Endothelial cell of umbilical vein (primary cell): ENCODE measurements at regions not wholly inside any gene's neighbourhood (a gene's known extent, or its start where the extent isn't known, plus 50 kb on each side); places are given as distances from the start of the nearest gene placed in this dataset.

ENCODE experiments used
- BruUV-seq: library from RNA; stranded (reverse); fragments of 400-500 nt; replicated peaks from 2 replicates; lab custom pipeline; 2021; lab: Mats Ljungman, UMichigan
- CTCF ChIA-PET: fragments of 300-600, 350-600 bp; sonication (Branson Sonifier 250); formaldehyde crosslinking; loops from one replicate; lab custom pipeline; 2021; ENCODE audit warnings: antibody characterized with exemption, inconsistent platforms; lab: Charles Lee
- POLR2A ChIA-PET: fragments of 300-600, 350-600 bp; sonication (Branson Sonifier 250); formaldehyde crosslinking; loops from one replicate; lab custom pipeline; 2021; ENCODE audit warnings: antibody characterized with exemption, inconsistent platforms; lab: Charles Lee
- DNase-seq: peaks from one replicate; pipeline ENCODE4 v3.0.0-alpha.2; 2011; ENCODE audit warnings: low read depth, low spot score
- FAIRE-seq: peaks from 2 replicates; lab custom pipeline; 2011; peaks lifted over from hg19 to GRCh38; lab: Jason Lieb, UNC
- H2AFZ ChIP-seq: 2 replicates; pipeline ENCODE4 v1.6.0; 2012; ENCODE audit warnings: low read depth, low read length, control low read depth, inconsistent platforms
- H3K27ac ChIP-seq: 2 replicates; pipeline ENCODE4 v1.5.1; 2011; ENCODE audit warnings: low read depth, mild to moderate bottlenecking, control low read depth, low read length, moderate library complexity; ENCODE audit not compliant: insufficient read depth
- H3K27me3 ChIP-seq, 2 experiments: 2 replicates each; pipeline versions ENCODE4 v1.6.0 to v1.6.1; 2011; ENCODE audit warnings: low read length in 2 of 2, mixed read lengths in 1 of 2; ENCODE audit not compliant: control insufficient read depth in 2 of 2, insufficient read depth in 2 of 2
- H3K36me3 ChIP-seq, 2 experiments: 2 replicates in 1 of 2; 3 replicates in 1 of 2; pipeline ENCODE4 v1.5.1; 2011; ENCODE audit warnings: low read length in 2 of 2, mild to moderate bottlenecking in 1 of 2, moderate library complexity in 1 of 2; ENCODE audit not compliant: control insufficient read depth in 2 of 2, insufficient read depth in 2 of 2; ENCODE audit errors: extremely low read depth in 1 of 2
- H3K4me1 ChIP-seq: 3 replicates; pipeline ENCODE4 v1.5.1; 2011; ENCODE audit warnings: mild to moderate bottlenecking, low read length; ENCODE audit not compliant: control insufficient read depth, insufficient read depth; ENCODE audit errors: extremely low read depth
- H3K4me2 ChIP-seq: 2 replicates; pipeline ENCODE4 v1.6.1; 2011; ENCODE audit warnings: low read length, control low read depth, mixed read lengths; ENCODE audit not compliant: insufficient read depth
- H3K4me3 ChIP-seq, 3 experiments: fragments of 200-600 bp in 1 of 3; sonication (generic), shearing (Covaris generic) in 1 of 3; replicated peaks in 1 of 3; 2 replicates each; pipeline ENCODE4 v1.5.1; 2011 to 2016; ENCODE audit warnings: control low read depth in 3 of 3, low read length in 3 of 3, mild to moderate bottlenecking in 2 of 3, inconsistent platforms in 1 of 3, low read depth in 1 of 3, moderate library complexity in 1 of 3; ENCODE audit not compliant: insufficient read depth in 1 of 3
- H3K79me2 ChIP-seq: 2 replicates; pipeline ENCODE4 v1.6.0; 2012; ENCODE audit warnings: low read length, inconsistent platforms; ENCODE audit not compliant: control insufficient read depth, insufficient read depth
- H3K9ac ChIP-seq: replicated peaks from 2 replicates; pipeline ENCODE3; 2011; ENCODE audit warnings: low read length, control low read depth; ENCODE audit not compliant: insufficient read depth; ENCODE audit errors: extremely low read depth
- H3K9me1 ChIP-seq: replicated peaks from 3 replicates; pipeline ENCODE4 v1.6.0; 2011; ENCODE audit warnings: mild to moderate bottlenecking, low read length; ENCODE audit not compliant: control insufficient read depth, insufficient read depth; ENCODE audit errors: extremely low read depth
- H3K9me3 ChIP-seq: replicated peaks from 2 replicates; pipeline ENCODE4 v1.5.1; 2012; ENCODE audit warnings: low read length, inconsistent platforms; ENCODE audit not compliant: control insufficient read depth, insufficient read depth
- H4K20me1 ChIP-seq: replicated peaks from 2 replicates; pipeline ENCODE3; 2011; ENCODE audit warnings: mild to moderate bottlenecking, low read length; ENCODE audit not compliant: control insufficient read depth, insufficient read depth; ENCODE audit errors: extremely low read depth
- CTCF ChIP-seq, 2 donors: IDR thresholded peaks; 1 replicate in 1 of 2; 2 replicates in 1 of 2; pipeline ENCODE4 v1.5.1; 2011; ENCODE audit warnings: low read length in 2 of 2, mild to moderate bottlenecking in 2 of 2, moderate library complexity in 2 of 2, control low read depth in 1 of 2, inconsistent platforms in 1 of 2, low read depth in 1 of 2; ENCODE audit not compliant: insufficient read depth in 1 of 2; ENCODE audit errors: extremely low read depth in 1 of 2
- EZH2 ChIP-seq: IDR thresholded peaks from 2 replicates; pipeline ENCODE4 v1.6.1; 2012; ENCODE audit warnings: borderline replicate concordance, low read depth, mild to moderate bottlenecking, moderate library complexity, low read length, inconsistent platforms; ENCODE audit not compliant: severe bottlenecking
- FOS ChIP-seq: IDR thresholded peaks from 2 replicates; pipeline ENCODE4 v1.6.1; 2011; ENCODE audit warnings: mild to moderate bottlenecking, low read length, moderate library complexity, borderline replicate concordance; ENCODE audit not compliant: insufficient read depth
- GATA2 ChIP-seq: IDR thresholded peaks from 2 replicates; pipeline ENCODE4 v1.7.0; 2011; ENCODE audit warnings: low read depth, mild to moderate bottlenecking, moderate library complexity, mixed read lengths, low read length; ENCODE audit not compliant: insufficient read length, insufficient read depth
- JUN ChIP-seq: IDR thresholded peaks from 2 replicates; pipeline ENCODE4 v1.6.1; 2011; ENCODE audit warnings: borderline replicate concordance, low read depth; ENCODE audit not compliant: insufficient read length, insufficient read depth
- MAX ChIP-seq: IDR thresholded peaks from 2 replicates; pipeline ENCODE4 v1.6.1; 2011; ENCODE audit not compliant: insufficient read depth, insufficient read length
- MYC ChIP-seq: IDR thresholded peaks from one replicate; pipeline ENCODE4 v1.6.1; 2011; ENCODE audit warnings: mild to moderate bottlenecking, low read depth, low read length
- POLR2A ChIP-seq: IDR thresholded peaks from 2 replicates; pipeline ENCODE4 v1.6.1; 2012; ENCODE audit warnings: low read depth, mild to moderate bottlenecking, control low read depth, low read length
- POLR2AphosphoS5 ChIP-seq: IDR thresholded peaks from 2 replicates; pipeline ENCODE4 v1.6.1; 2012; ENCODE audit warnings: low read depth, mild to moderate bottlenecking, control low read depth, low read length, moderate library complexity; ENCODE audit not compliant: insufficient read depth
- dilution Hi-C: fragments of 300-500 bp; cut with MboI; formaldehyde crosslinking; loops from one replicate; pipeline ENCODE4 v1.15.0; 2019; ENCODE audit warnings: low sequenced_read_pairs; ENCODE audit not compliant: extremely low pct_ligation_motif_present
- intact Hi-C: fragments of 100-400 bp; cut with micrococcal nuclease; formaldehyde crosslinking; loops from one replicate; pipeline ENCODE4 v1.10.0; 2022

GRCh38 chr5:56359809-56360685 lies 126.9 kb upstream of the ANKRD55 start:
- no peak overlapping the region for H3K4me3 ChIP-seq
- intact Hi-C loops (no loop called here), dilution Hi-C loops (no loop called here)
- no peak overlapping the region for H2AFZ ChIP-seq
- H3K36me3 ChIP-seq, result no peaks in the 10 kb centered on the region
- POLR2A ChIA-PET, result no interaction called here
- H3K9me3 ChIP-seq, result no peaks in the 10 kb centered on the region
- FAIRE-seq (no peak), DNase-seq (no peak)
- no peak for TF ChIP-seq MYC
- no peak for TF ChIP-seq POLR2A
- TF ChIP-seq JUN, result no peak
- TF ChIP-seq FOS, result no peak
- TF ChIP-seq GATA2, result no peak
- TF ChIP-seq POLR2AphosphoS5, result no peak
- TF ChIP-seq CTCF (IDR thresholded peaks at IDR 0.05; ENCODE audit: extremely low read depth in 1 of 2, insufficient read depth in 1 of 2, low read depth in 1 of 2, low read length in 2 of 2), result no peak
- no peak for TF ChIP-seq EZH2
- no peak for TF ChIP-seq MAX
- BruUV-seq, result no TSS peak
- no peaks in the 10 kb centered on the region for H3K9me1 ChIP-seq
- H3K79me2 ChIP-seq, result no peaks in the 10 kb centered on the region
- no peaks in the 10 kb centered on the region for H3K27me3 ChIP-seq
- H3K27ac ChIP-seq, result no peak overlapping the region
- H3K4me2 ChIP-seq, result no peak overlapping the region
- H4K20me1 ChIP-seq, result no peaks in the 10 kb centered on the region
- H3K4me1 ChIP-seq, result peaks cover 4% of the 10 kb centered on the region
- CTCF ChIA-PET, result interaction anchor here (1.5 kb wide), 1 partner anchor 9 kb away, joined by 4 read pairs; no protein-coding TSS in a partner anchor
- H3K9ac ChIP-seq, result no peak overlapping the region
